Left forelimb (tissue), 1 donor: ENCODE measurements at regions not wholly inside any gene's neighbourhood (a gene's known extent, or its start where the extent isn't known, plus 50 kb on each side); places are given as distances from the start of the nearest gene placed in this dataset.

ENCODE experiments used
- DNase-seq: peaks from one replicate; pipeline ENCODE4 v3.0.0-alpha.2; 2018; ENCODE audit warnings: low spot score

GRCh38 chr6:22621701-22622100 is 52.3 kb downstream of the HDGFL1 start:
- DNase-seq: no peak

- DNase-seq: no peak
Observed at GRCh38 chr6:22622351-22622750, 53.0 kb downstream of the HDGFL1 start.

GRCh38 chr6:22622813-22623212 is 53.4 kb downstream of the HDGFL1 start:
- DNase-seq: no peak

- no peak for DNase-seq
Observed at GRCh38 chr6:22627644-22628043, 58.3 kb downstream of the HDGFL1 start.

GRCh38 chr6:22631091-22631490 is 61.7 kb downstream of the HDGFL1 start:
- DNase-seq: no peak

- DNase-seq: no peak
Observed at GRCh38 chr6:22632581-22633145, 63.3 kb downstream of the HDGFL1 start.

GRCh38 chr6:22636452-22636851 is 67.1 kb downstream of the HDGFL1 start:
- no peak for DNase-seq

GRCh38 chr6:22637782-22638181 is 68.4 kb downstream of the HDGFL1 start:
- DNase-seq: no peak

- no peak for DNase-seq
Observed at GRCh38 chr6:22638320-22638719, 69.0 kb downstream of the HDGFL1 start.

- no peak for DNase-seq
Observed at GRCh38 chr6:22642254-22642653, 72.9 kb downstream of the HDGFL1 start.

GRCh38 chr6:22643780-22644179 is 74.4 kb downstream of the HDGFL1 start:
- no peak for DNase-seq

- DNase-seq: no peak
Observed at GRCh38 chr6:22647719-22648118, 78.4 kb downstream of the HDGFL1 start.

GRCh38 chr6:22651731-22652130 is 82.4 kb downstream of the HDGFL1 start:
- DNase-seq: no peak

GRCh38 chr6:22653980-22654610 is 84.7 kb downstream of the HDGFL1 start:
- DNase-seq: no peak

GRCh38 chr6:22656706-22657351 is 87.5 kb downstream of the HDGFL1 start:
- DNase-seq: no peak

GRCh38 chr6:22657352-22657980 is 88.1 kb downstream of the HDGFL1 start:
- DNase-seq: no peak

- DNase-seq: no peak
Observed at GRCh38 chr6:22658183-22658582, 88.8 kb downstream of the HDGFL1 start.

- no peak for DNase-seq
Observed at GRCh38 chr6:22658934-22659333, 89.6 kb downstream of the HDGFL1 start.

- DNase-seq: no peak
Observed at GRCh38 chr6:22664968-22665367, 95.6 kb downstream of the HDGFL1 start.

- no peak for DNase-seq
Observed at GRCh38 chr6:22666021-22666420, 96.7 kb downstream of the HDGFL1 start.

- no peak for DNase-seq
Observed at GRCh38 chr6:22666586-22666985, 97.2 kb downstream of the HDGFL1 start.

- no peak for DNase-seq
Observed at GRCh38 chr6:22667855-22668254, 98.5 kb downstream of the HDGFL1 start.

- DNase-seq: no peak
Observed at GRCh38 chr6:22668307-22668706, 98.9 kb downstream of the HDGFL1 start.
